H9 (cell line): ENCODE measurements at regions not wholly inside any gene's neighbourhood (a gene's known extent, or its start where the extent isn't known, plus 50 kb on each side); places are given as distances from the start of the nearest gene placed in this dataset.

Source experiments
- DNase-seq: peaks from one replicate; pipeline ENCODE4 v3.0.0-alpha.2; 2017
- H2AFZ ChIP-seq: one replicate; pipeline ENCODE4 v1.6.1; 2013; ENCODE audit warnings: mild to moderate bottlenecking, low read length, control low read depth, moderate library complexity
- H2AK5ac ChIP-seq: 2 replicates; pipeline ENCODE4 v1.6.1; 2013; ENCODE audit warnings: low read length, control low read depth, mixed read lengths; ENCODE audit not compliant: insufficient read length
- H2BK120ac ChIP-seq: one replicate; pipeline ENCODE4 v1.6.1; 2013; ENCODE audit warnings: low read depth, mild to moderate bottlenecking, low read length, control low read depth, inconsistent platforms; ENCODE audit not compliant: poor library complexity, severe bottlenecking
- H2BK12ac ChIP-seq: 2 replicates; pipeline ENCODE4 v1.6.1; 2013; ENCODE audit warnings: low read length, control low read depth, mixed read lengths, low read depth; ENCODE audit not compliant: insufficient read length
- H2BK15ac ChIP-seq: 2 replicates; pipeline ENCODE4 v1.6.1; 2013; ENCODE audit warnings: low read depth, low read length, control low read depth
- H2BK20ac ChIP-seq: one replicate; pipeline ENCODE4 v1.6.1; 2013; ENCODE audit warnings: low read depth, mild to moderate bottlenecking, low read length, control low read depth, inconsistent platforms; ENCODE audit not compliant: poor library complexity, severe bottlenecking
- H2BK5ac ChIP-seq: 2 replicates; pipeline ENCODE4 v1.6.1; 2013; ENCODE audit warnings: low read length, control low read depth, mixed read lengths; ENCODE audit not compliant: insufficient read length
- H3K14ac ChIP-seq: 2 replicates; pipeline ENCODE4 v1.6.1; 2013; ENCODE audit warnings: low read length, control low read depth; ENCODE audit not compliant: insufficient read depth
- H3K18ac ChIP-seq: 2 replicates; pipeline ENCODE4 v1.6.1; 2013; ENCODE audit warnings: low read depth, mild to moderate bottlenecking, mixed read lengths, low read length, control low read depth; ENCODE audit not compliant: insufficient read length
- H3K23ac ChIP-seq: 2 replicates; pipeline ENCODE4 v1.6.1; 2013; ENCODE audit warnings: low read length, control low read depth, mixed read lengths, low read depth; ENCODE audit not compliant: insufficient read length
- H3K23me2 ChIP-seq: 2 replicates; pipeline ENCODE4 v1.6.1; 2013; ENCODE audit warnings: low read depth, mild to moderate bottlenecking, mixed read lengths, low read length, control low read depth; ENCODE audit not compliant: insufficient read length, poor library complexity, severe bottlenecking
- H3K27ac ChIP-seq: 2 replicates; pipeline ENCODE4 v1.5.1; 2013; ENCODE audit warnings: low read length, control low read depth, mixed read lengths, low read depth; ENCODE audit not compliant: insufficient read length
- H3K27me3 ChIP-seq: 2 replicates; pipeline ENCODE4 v1.6.1; 2013; ENCODE audit warnings: low read length, control low read depth, inconsistent platforms; ENCODE audit not compliant: insufficient read depth
- H3K4ac ChIP-seq: 2 replicates; pipeline ENCODE4 v1.6.1; 2013; ENCODE audit warnings: low read depth, mild to moderate bottlenecking, control low read depth, inconsistent platforms, low read length, moderate library complexity
- H3K4me1 ChIP-seq: 2 replicates; pipeline ENCODE4 v1.6.1; 2013; ENCODE audit warnings: low read length, control low read depth, inconsistent platforms; ENCODE audit not compliant: insufficient read depth
- H3K4me2 ChIP-seq: 2 replicates; pipeline ENCODE4 v1.6.1; 2013; ENCODE audit warnings: low read length, control low read depth, mixed read lengths; ENCODE audit not compliant: insufficient read length, insufficient read depth
- H3K56ac ChIP-seq: 2 replicates; pipeline ENCODE4 v1.6.1; 2013; ENCODE audit warnings: low read depth, mild to moderate bottlenecking, mixed read lengths, low read length, control low read depth; ENCODE audit not compliant: insufficient read length
- H3K79me1 ChIP-seq: 2 replicates; pipeline ENCODE4 v1.6.1; 2013; ENCODE audit warnings: low read depth, mild to moderate bottlenecking, moderate library complexity, low read length, control low read depth, inconsistent platforms; ENCODE audit not compliant: insufficient read depth, poor library complexity, severe bottlenecking
- H3K79me2 ChIP-seq: 2 replicates; pipeline ENCODE4 v1.6.1; 2013; ENCODE audit warnings: low read length, control low read depth, inconsistent platforms; ENCODE audit not compliant: insufficient read depth
- H3K9ac ChIP-seq: 2 replicates; pipeline ENCODE4 v1.6.1; 2013; ENCODE audit warnings: low read length, control low read depth, mixed read lengths; ENCODE audit not compliant: insufficient read length; ENCODE audit errors: extremely low read depth
- H3K9me3 ChIP-seq: one replicate; pipeline ENCODE4 v1.6.1; 2013; ENCODE audit warnings: low read depth, low read length, inconsistent platforms; ENCODE audit not compliant: control insufficient read depth
- H3T11ph ChIP-seq: one replicate; pipeline ENCODE4 v1.6.1; 2013; ENCODE audit warnings: mild to moderate bottlenecking, low read length, control low read depth, inconsistent platforms
- H4K20me1 ChIP-seq: one replicate; pipeline ENCODE4 v1.6.1; 2013; ENCODE audit not compliant: control insufficient read depth, insufficient read length, insufficient read depth
- H4K5ac ChIP-seq: 2 replicates; pipeline ENCODE4 v1.6.1; 2013; ENCODE audit warnings: low read depth, mild to moderate bottlenecking, mixed read lengths, low read length, control low read depth; ENCODE audit not compliant: insufficient read length
- H4K8ac ChIP-seq: replicated peaks from 2 replicates; pipeline ENCODE4 v1.6.1; 2013; ENCODE audit warnings: low read length, control low read depth, mixed read lengths, low read depth; ENCODE audit not compliant: insufficient read length
- H4K91ac ChIP-seq: 2 replicates; pipeline ENCODE4 v1.6.1; 2013; ENCODE audit warnings: low read depth, mild to moderate bottlenecking, moderate library complexity, mixed read lengths, low read length, control low read depth; ENCODE audit not compliant: insufficient read length
- H3K27ac Mint-ChIP-seq, 3 experiments: 2 replicates in 2 of 3; 3 replicates in 1 of 3; pipeline ENCODE4 v1.8.0; 2020 to 2021; ENCODE audit warnings: mixed read lengths in 3 of 3, mild to moderate bottlenecking in 1 of 3, moderate library complexity in 1 of 3
- H3K27me3 Mint-ChIP-seq: 2 replicates; pipeline ENCODE4 v1.8.0; 2021; ENCODE audit warnings: low read depth, mild to moderate bottlenecking, moderate library complexity, mixed read lengths
- H3K36me3 Mint-ChIP-seq, 3 experiments: 2 replicates in 2 of 3; 3 replicates in 1 of 3; pipeline ENCODE4 v1.8.0; 2020 to 2021; ENCODE audit warnings: low read depth in 3 of 3, mixed read lengths in 3 of 3; ENCODE audit not compliant: insufficient read depth in 1 of 3
- H3K4me1 Mint-ChIP-seq, 2 experiments: 2 replicates each; pipeline ENCODE4 v1.8.0; 2020; ENCODE audit warnings: mixed read lengths in 2 of 2
- H3K4me3 Mint-ChIP-seq, 2 experiments: 2 replicates in 1 of 2; 3 replicates in 1 of 2; pipeline ENCODE4 v1.8.0; 2020 to 2021; ENCODE audit warnings: mild to moderate bottlenecking in 2 of 2, mixed read lengths in 2 of 2, moderate library complexity in 1 of 2
- H3K9me3 Mint-ChIP-seq, 2 experiments: 2 replicates in 1 of 2; 3 replicates in 1 of 2; pipeline ENCODE4 v1.8.0; 2020; ENCODE audit warnings: mild to moderate bottlenecking in 2 of 2, mixed read lengths in 2 of 2, moderate library complexity in 1 of 2
- CTCF ChIP-seq: fragments of 200-600 bp; sonication (generic); conservative IDR thresholded peaks from 3 replicates; pipeline ENCODE4 v1.8.0; 2021; ENCODE audit warnings: antibody characterized with exemption, mild to moderate bottlenecking
- WGBS: extraction: QIAGEN DNeasy Blood & Tissue Kit; methylation state at CpG from one replicate; pipeline ENCODE4 v1.1.7; 2013; ENCODE audit warnings: missing lambda C conversion rate, low lambda C conversion rate, mixed read lengths; ENCODE audit not compliant: insufficient read length; ENCODE audit errors: extremely low coverage; 5-methylcytosine and 5-hydroxymethylcytosine counted together

- no peak for DNase-seq
- Histone ChIP-seq H2BK120ac (no peak overlapping the region), H3K4me2 (no peak overlapping the region), H3T11ph (no peak overlapping the region), H4K20me1 (no peaks in the 10 kb centered on the region), H2BK5ac (no peak overlapping the region), H3K4me1 (no peaks in the 10 kb centered on the region), H3K4ac (no peak overlapping the region), H3K23me2 (no peaks in the 10 kb centered on the region), H3K79me2 (no peaks in the 10 kb centered on the region), H3K79me1 (no peaks in the 10 kb centered on the region), H2AK5ac (no peak overlapping the region), H3K18ac (no peak overlapping the region), H3K14ac (no peak overlapping the region), H3K23ac (no peak overlapping the region), H2BK12ac (no peak overlapping the region), H2BK15ac (no peak overlapping the region), H2AFZ (no peak overlapping the region), H4K91ac (no peak overlapping the region), H3K9me3 (no peaks in the 10 kb centered on the region), H3K27ac (no peak overlapping the region), H3K27me3 (no peaks in the 10 kb centered on the region), H4K8ac (no peak overlapping the region), H4K5ac (no peak overlapping the region), H2BK20ac (no peak overlapping the region), H3K56ac (no peak overlapping the region), H3K9ac (no peak overlapping the region)
- Mint-ChIP-seq H3K27me3 (no peaks in the 10 kb centered on the region), H3K4me1 (no peaks in the 10 kb centered on the region), H3K36me3 (peaks cover 0 to under 1% (median 0%) of the 10 kb centered on the region in 3 experiments; a peak in 1 of 7 replicates), H3K27ac (no peak overlapping the region), H3K4me3 (no peak overlapping the region), H3K9me3 (peaks cover 0 to 3% of the 10 kb centered on the region in 2 experiments; a peak in 1 of 5 replicates)
- no CpG with 5 or more reads among the region's 3 CpGs for WGBS
- TF ChIP-seq CTCF = no peak
Measured at GRCh38 chr7:80981405-80981804, 62.6 kb upstream of the SEMA3C start.
